ENCODE measurements at regions not wholly inside any gene's neighbourhood (a gene's known extent, or its start where the extent isn't known, plus 50 kb on each side); places are given as distances from the start of the nearest gene placed in this dataset.

- Histone ChIP-seq H3K79me2 (ENCODE audit: insufficient read depth, low read length) (no peaks in the 10 kb centered on the region), H3K9ac (ENCODE audit: low read length) (no peak overlapping the region), H3K9me2 (replicated peaks; ENCODE audit: insufficient read depth, low read length) (no peaks in the 10 kb centered on the region), H4K20me1 (ENCODE audit: low read depth, low read length) (no peaks in the 10 kb centered on the region), H2AFZ (ENCODE audit: low read depth, low read length, severe bottlenecking) (no peak overlapping the region), H3K27ac (ENCODE audit: low read depth, low read length) (no peak overlapping the region), H3K27me3 (ENCODE audit: low read length) (no peaks in the 10 kb centered on the region), H3F3A (ENCODE audit: insufficient read depth) (no peaks in the 10 kb centered on the region), H3K9me3 (ENCODE audit: insufficient read depth, low read length) (no peaks in the 10 kb centered on the region), H3K4me3 (ENCODE audit: insufficient read depth, low read length, poor library complexity, severe bottlenecking) (no peak overlapping the region), H3K36me3 (ENCODE audit: low read length) (no peaks in the 10 kb centered on the region), H3K4me2 (ENCODE audit: low read depth, low read length, poor library complexity, severe bottlenecking) (no peak overlapping the region)
- TF ChIP-seq CTCF (IDR thresholded peaks at IDR 0.05; ENCODE audit: insufficient read depth, low read length, poor library complexity, severe bottlenecking): no peak
- no peak for TF ChIP-seq EZH2phosphoT487 (conservative IDR thresholded peaks at IDR 0.05; ENCODE audit: low read length)
Observed at GRCh38 chr15:98390946-98391530, 257.3 kb upstream of the IGF1R start.

GRCh38 chr15:98391568-98391967 is 256.8 kb upstream of the IGF1R start:
- H3K9ac ChIP-seq (ENCODE audit: low read length): no peak overlapping the region
- H3K27me3 ChIP-seq (ENCODE audit: low read length): no peaks in the 10 kb centered on the region
- no peak overlapping the region for H3K27ac ChIP-seq (ENCODE audit: low read depth, low read length)
- no peaks in the 10 kb centered on the region for H3K79me2 ChIP-seq (ENCODE audit: insufficient read depth, low read length)
- no peaks in the 10 kb centered on the region for H3K9me2 ChIP-seq (replicated peaks; ENCODE audit: insufficient read depth, low read length)
- H3K4me2 ChIP-seq (ENCODE audit: low read depth, low read length, poor library complexity, severe bottlenecking): no peak overlapping the region
- H3K9me3 ChIP-seq (ENCODE audit: insufficient read depth, low read length): no peaks in the 10 kb centered on the region
- H3K4me3 ChIP-seq (ENCODE audit: insufficient read depth, low read length, poor library complexity, severe bottlenecking): no peak overlapping the region
- no peak overlapping the region for H2AFZ ChIP-seq (ENCODE audit: low read depth, low read length, severe bottlenecking)
- H4K20me1 ChIP-seq (ENCODE audit: low read depth, low read length): no peaks in the 10 kb centered on the region
- no peaks in the 10 kb centered on the region for H3K36me3 ChIP-seq (ENCODE audit: low read length)
- H3F3A ChIP-seq (ENCODE audit: insufficient read depth): no peaks in the 10 kb centered on the region
- TF ChIP-seq EZH2phosphoT487 (conservative IDR thresholded peaks at IDR 0.05; ENCODE audit: low read length) (no peak), CTCF (IDR thresholded peaks at IDR 0.05; ENCODE audit: insufficient read depth, low read length, poor library complexity, severe bottlenecking) (no peak)

- no peaks in the 10 kb centered on the region for H3K27me3 ChIP-seq (ENCODE audit: low read length)
- no peaks in the 10 kb centered on the region for H3K9me3 ChIP-seq (ENCODE audit: insufficient read depth, low read length)
Observed at GRCh38 chr15:98393471-98393870, 254.9 kb upstream of the IGF1R start.

More at GRCh38 chr15:98393471-98393870, 254.9 kb upstream of the IGF1R start:
- H3K36me3 ChIP-seq (ENCODE audit: low read length): no peaks in the 10 kb centered on the region
- H3K9ac ChIP-seq (ENCODE audit: low read length): no peak overlapping the region
- H3K79me2 ChIP-seq (ENCODE audit: insufficient read depth, low read length): no peaks in the 10 kb centered on the region
- no peaks in the 10 kb centered on the region for H4K20me1 ChIP-seq (ENCODE audit: low read depth, low read length)
- no peak overlapping the region for H3K4me3 ChIP-seq (ENCODE audit: insufficient read depth, low read length, poor library complexity, severe bottlenecking)
- no peaks in the 10 kb centered on the region for H3F3A ChIP-seq (ENCODE audit: insufficient read depth)
- no peak overlapping the region for H3K4me2 ChIP-seq (ENCODE audit: low read depth, low read length, poor library complexity, severe bottlenecking)
- H2AFZ ChIP-seq (ENCODE audit: low read depth, low read length, severe bottlenecking): no peak overlapping the region
- H3K9me2 ChIP-seq (replicated peaks; ENCODE audit: insufficient read depth, low read length): no peaks in the 10 kb centered on the region
- TF ChIP-seq EZH2phosphoT487 (conservative IDR thresholded peaks at IDR 0.05; ENCODE audit: low read length) (no peak), CTCF (IDR thresholded peaks at IDR 0.05; ENCODE audit: insufficient read depth, low read length, poor library complexity, severe bottlenecking) (no peak)
- no peak overlapping the region for H3K27ac ChIP-seq (ENCODE audit: low read depth, low read length)
